Natural killer cell (primary cell): ENCODE measurements at regions not wholly inside any gene's neighbourhood (a gene's known extent, or its start where the extent isn't known, plus 50 kb on each side); places are given as distances from the start of the nearest gene placed in this dataset.

ENCODE experiments used
- ATAC-seq, 3 donors: fragments of 150-1000 bp in 2 of 3; fragments of 200-7000 bp in 1 of 3; cut with Tn5 transposase; 1 replicate in 1 of 3; 2 replicates in 2 of 3; pipeline ENCODE4 v1.10.0; 2021; ENCODE audit warnings: mild to moderate bottlenecking in 2 of 3, moderate library complexity in 2 of 3
- DNase-seq, 2 donors: peaks; one replicate each; pipeline versions ENCODE4 v3.0.0 to v3.0.0-alpha.2; 2013 to 2021; ENCODE audit warnings: mixed read lengths in 1 of 2
- H3K27ac ChIP-seq: one replicate; pipeline ENCODE4 v1.5.1; 2013; ENCODE audit warnings: mild to moderate bottlenecking, low read length
- H3K27me3 ChIP-seq: one replicate; pipeline ENCODE4 v1.6.1; 2013; ENCODE audit warnings: low read length; ENCODE audit not compliant: control insufficient read depth, insufficient read depth
- H3K36me3 ChIP-seq: one replicate; pipeline ENCODE4 v1.6.1; 2013; ENCODE audit warnings: low read length; ENCODE audit not compliant: control insufficient read depth, insufficient read depth
- H3K4me1 ChIP-seq: one replicate; pipeline ENCODE4 v1.6.1; 2013; ENCODE audit warnings: low read length; ENCODE audit not compliant: control insufficient read depth, insufficient read depth
- H3K4me3 ChIP-seq: one replicate; pipeline ENCODE4 v1.5.1; 2013; ENCODE audit warnings: low read length
- H3K9me3 ChIP-seq: one replicate; pipeline ENCODE4 v1.6.1; 2013; ENCODE audit warnings: low read length; ENCODE audit not compliant: control insufficient read depth, insufficient read depth
- H3K27ac Mint-ChIP-seq, 2 donors: one replicate each; pipeline ENCODE4 v1.8.0; 2022; ENCODE audit warnings: mild to moderate bottlenecking in 2 of 2, mixed read lengths in 2 of 2, moderate library complexity in 1 of 2
- H3K27me3 Mint-ChIP-seq, 2 donors: one replicate each; pipeline ENCODE4 v1.8.0; 2022; ENCODE audit warnings: low read depth in 2 of 2, mixed read lengths in 2 of 2
- H3K36me3 Mint-ChIP-seq: one replicate; pipeline ENCODE4 v1.8.0; 2022; ENCODE audit warnings: mixed read lengths
- H3K4me1 Mint-ChIP-seq, 2 donors: one replicate each; pipeline ENCODE4 v1.8.0; 2022; ENCODE audit warnings: mixed read lengths in 2 of 2
- H3K4me3 Mint-ChIP-seq: one replicate; pipeline ENCODE4 v1.8.0; 2022; ENCODE audit warnings: mild to moderate bottlenecking, moderate library complexity, mixed read lengths
- H3K9me3 Mint-ChIP-seq, 2 donors: one replicate each; pipeline ENCODE4 v1.8.0; 2022; ENCODE audit warnings: mixed read lengths in 2 of 2
- CTCF ChIP-seq: fragments of 200-600 bp; IDR thresholded peaks from one replicate; pipeline ENCODE4 v1.8.0; 2022; ENCODE audit warnings: antibody characterized with exemption
- WGBS: methylation state at CpG from one replicate; pipeline ENCODE4 v1.1.7; 2013; ENCODE audit warnings: missing lambda C conversion rate; ENCODE audit not compliant: insufficient coverage; 5-methylcytosine and 5-hydroxymethylcytosine counted together
- intact Hi-C: fragments of 100-400 bp; cut with micrococcal nuclease; formaldehyde crosslinking; loops from one replicate; pipeline ENCODE4 v1.14.2; 2022

DNA sequence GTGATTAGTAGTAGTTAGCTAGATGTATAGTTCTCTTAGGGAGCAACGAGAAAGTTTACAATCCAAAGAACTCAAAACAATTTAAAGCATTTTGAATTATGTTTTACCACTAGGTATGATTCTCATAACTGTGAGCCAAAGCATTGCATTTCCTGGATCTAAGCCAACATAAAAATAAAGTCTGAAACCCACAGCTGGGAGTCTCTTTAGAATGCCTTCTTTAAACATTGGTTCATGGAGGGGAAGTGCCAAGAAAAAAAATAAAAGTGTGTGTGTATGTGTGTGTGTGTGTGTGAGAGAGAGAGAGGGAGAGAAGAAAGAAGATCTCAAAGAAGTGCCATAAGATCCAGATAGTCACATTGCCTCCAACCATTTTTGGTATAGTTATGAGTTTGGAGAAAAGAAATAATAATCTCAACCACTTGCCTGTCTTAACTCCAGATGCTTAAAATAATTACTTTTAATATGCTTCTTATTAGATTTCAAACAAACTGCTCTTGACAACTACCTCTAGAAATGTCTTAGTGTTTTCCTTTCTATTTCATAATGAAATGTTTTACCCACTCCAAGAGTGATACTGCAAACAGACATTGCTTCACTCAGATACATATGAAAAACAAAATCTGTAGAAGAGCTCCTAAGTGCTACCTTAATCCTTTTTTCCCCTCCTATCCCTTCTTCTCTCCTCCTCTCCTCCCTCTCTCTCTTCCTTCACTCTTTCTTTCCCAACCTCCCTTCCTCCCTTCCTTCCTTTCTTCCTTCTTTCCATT, 554.1 kb downstream of the KCTD12 start:
- H3K27me3 Mint-ChIP-seq = no peaks in the 10 kb centered on the region
- no peaks in the 10 kb centered on the region for H3K36me3 Mint-ChIP-seq
- no peak overlapping the region for H3K4me3 Mint-ChIP-seq
- WGBS = no CpG with 5 or more reads among the region's 1 CpG
- TF ChIP-seq CTCF = no peak
- Histone ChIP-seq H3K27me3 (no peaks in the 10 kb centered on the region), H3K9me3 (no peaks in the 10 kb centered on the region), H3K4me1 (no peaks in the 10 kb centered on the region), H3K4me3 (no peak overlapping the region), H3K36me3 (no peaks in the 10 kb centered on the region), H3K27ac (no peak overlapping the region)
- intact Hi-C loops = no loop called here
- no peak overlapping the region for H3K27ac Mint-ChIP-seq
- H3K9me3 Mint-ChIP-seq = peaks cover 3 to 6% of the 10 kb centered on the region in 2 donors
- no peak for ATAC-seq
- H3K4me1 Mint-ChIP-seq = no peaks in the 10 kb centered on the region
- no peak for DNase-seq

DNA sequence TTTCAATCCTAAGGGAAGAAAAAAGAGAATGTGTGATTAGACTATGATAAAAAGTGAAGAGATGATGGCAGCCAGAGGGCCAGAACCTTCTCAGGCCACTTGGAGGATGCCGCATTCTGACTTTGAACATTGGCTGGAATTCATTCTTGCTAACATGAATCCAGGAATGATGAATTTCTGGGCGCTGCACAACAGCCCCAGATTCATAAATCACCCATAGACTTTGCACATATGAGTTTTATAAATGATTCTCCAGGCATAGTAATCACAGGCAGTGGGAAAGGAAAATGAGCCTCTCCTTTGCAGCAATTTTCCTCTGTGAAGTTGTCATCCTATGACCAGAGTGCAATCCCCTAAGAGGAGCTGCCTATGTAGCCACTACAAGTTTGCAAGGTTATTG, 555.4 kb downstream of the KCTD12 start:
- Histone ChIP-seq H3K27me3 (no peaks in the 10 kb centered on the region), H3K36me3 (no peaks in the 10 kb centered on the region), H3K27ac (no peak overlapping the region), H3K4me3 (no peak overlapping the region), H3K9me3 (no peaks in the 10 kb centered on the region), H3K4me1 (no peaks in the 10 kb centered on the region)
- Mint-ChIP-seq H3K9me3 (peaks cover 3 to 6% of the 10 kb centered on the region in 2 donors), H3K36me3 (no peaks in the 10 kb centered on the region), H3K27me3 (no peaks in the 10 kb centered on the region), H3K27ac (no peak overlapping the region), H3K4me1 (no peaks in the 10 kb centered on the region), H3K4me3 (no peak overlapping the region)
- ATAC-seq (no peak), DNase-seq (no peak)
- 83% methylated on average over 2 of the region's 2 CpGs for WGBS
- intact Hi-C loops = no loop called here
- TF ChIP-seq CTCF = no peak

GRCh38 chr13:76329866-76330580, 556.2 kb downstream of the KCTD12 start:
- Mint-ChIP-seq H3K4me3 (no peak overlapping the region), H3K27me3 (no peaks in the 10 kb centered on the region), H3K9me3 (peaks cover 3 to 6% of the 10 kb centered on the region in 2 donors), H3K36me3 (no peaks in the 10 kb centered on the region), H3K4me1 (no peaks in the 10 kb centered on the region), H3K27ac (no peak overlapping the region)
- intact Hi-C loops = no loop called here
- Histone ChIP-seq H3K27me3 (no peaks in the 10 kb centered on the region), H3K4me3 (no peak overlapping the region), H3K36me3 (no peaks in the 10 kb centered on the region), H3K9me3 (no peaks in the 10 kb centered on the region), H3K4me1 (no peaks in the 10 kb centered on the region), H3K27ac (no peak overlapping the region)
- DNase-seq = no peak
- no peak for TF ChIP-seq CTCF
- ATAC-seq = no peak
- WGBS = no CpG with 5 or more reads among the region's 2 CpGs
